NOMO-1 treated with dmso at 0.1 percent for 144 hours (cell line): ENCODE measurements at regions not wholly inside any gene's neighbourhood (a gene's known extent, or its start where the extent isn't known, plus 50 kb on each side); places are given as distances from the start of the nearest gene placed in this dataset.
A peak's percentile ranks its signal among the peaks of the same experiment; 100 is the strongest.

Experiments
- DNase-seq: peaks from one replicate; lab custom pipeline; 2025; ENCODE audit not compliant: unreplicated experiment; lab: John Stamatoyannopoulos, UW

- no peak for DNase-seq
These were observed 371.7 kb downstream of the TNS1 start for GRCh38 chr2:217631115-217631514.

GRCh38 chr2:217629347-217629746 lies 373.4 kb downstream of the TNS1 start:
- no peak for DNase-seq

- no peak for DNase-seq
These were observed 374.7 kb downstream of the TNS1 start for GRCh38 chr2:217628061-217628460.

- DNase-seq: no peak
These were observed 375.9 kb downstream of the TNS1 start for GRCh38 chr2:217626926-217627325.

GRCh38 chr2:217625557-217626169 lies 377.1 kb downstream of the TNS1 start:
- no peak for DNase-seq

GRCh38 chr2:217623281-217623912 lies 379.4 kb downstream of the TNS1 start:
- no peak for DNase-seq

- DNase-seq: no peak
These were observed 380.4 kb downstream of the TNS1 start for GRCh38 chr2:217622205-217623060.

GRCh38 chr2:217621391-217621801 lies 381.4 kb downstream of the TNS1 start:
- DNase-seq: no peak

GRCh38 chr2:217618744-217619143 lies 384.1 kb downstream of the TNS1 start:
- no peak for DNase-seq

- DNase-seq: no peak
These were observed 385.2 kb downstream of the TNS1 start for GRCh38 chr2:217617616-217618022.

- DNase-seq: no peak
These were observed 385.9 kb downstream of the TNS1 start for GRCh38 chr2:217616936-217617335.

- DNase-seq: no peak
These were observed 387.6 kb downstream of the TNS1 start for GRCh38 chr2:217615171-217615570.

GRCh38 chr2:217614498-217614897 lies 388.3 kb downstream of the TNS1 start:
- peak; percentile 4 for DNase-seq

GRCh38 chr2:217614096-217614495 lies 388.7 kb downstream of the TNS1 start:
- no peak for DNase-seq

GRCh38 chr2:217612920-217613319 lies 389.9 kb downstream of the TNS1 start:
- no peak for DNase-seq

GRCh38 chr2:217612211-217612610 lies 390.6 kb downstream of the TNS1 start:
- no peak for DNase-seq

GRCh38 chr2:217611626-217612127 lies 391.1 kb downstream of the TNS1 start:
- DNase-seq: no peak

GRCh38 chr2:217611056-217611455 lies 391.7 kb downstream of the TNS1 start:
- no peak for DNase-seq

- DNase-seq: no peak
These were observed 392.4 kb downstream of the TNS1 start for GRCh38 chr2:217610401-217610814.

- no peak for DNase-seq
These were observed 392.8 kb downstream of the TNS1 start for GRCh38 chr2:217609952-217610351.

GRCh38 chr2:217606296-217606695 lies 396.5 kb downstream of the TNS1 start:
- no peak for DNase-seq
